Parathyroid adenoma (tissue), 2 donors: ENCODE measurements at regions not wholly inside any gene's neighbourhood (a gene's known extent, or its start where the extent isn't known, plus 50 kb on each side); places are given as distances from the start of the nearest gene placed in this dataset.

Experiments
- H2AFZ ChIP-seq: fragments of 300-600 bp; sonication (generic); one replicate; pipeline ENCODE4 v1.7.0; 2017; ENCODE audit warnings: antibody characterized with exemption, mild to moderate bottlenecking
- H3K27ac ChIP-seq: fragments of 300-600 bp; sonication (generic); one replicate; pipeline ENCODE4 v1.7.0; 2017
- H3K27me3 ChIP-seq: fragments of 300-600 bp; sonication (generic); one replicate; pipeline ENCODE4 v1.7.0; 2017; ENCODE audit warnings: low read length; ENCODE audit not compliant: control insufficient read depth, insufficient read depth
- H3K36me3 ChIP-seq: fragments of 300-600 bp; sonication (generic); one replicate; pipeline ENCODE4 v1.7.0; 2017; ENCODE audit warnings: low read length; ENCODE audit not compliant: control insufficient read depth, insufficient read depth
- H3K4me1 ChIP-seq: fragments of 300-600 bp; sonication (generic); one replicate; pipeline ENCODE4 v1.7.0; 2017; ENCODE audit warnings: control low read depth
- H3K4me2 ChIP-seq: fragments of 300-600 bp; sonication (generic); one replicate; pipeline ENCODE4 v1.7.0; 2017; ENCODE audit warnings: low read length
- H3K4me3 ChIP-seq: fragments of 300-600 bp; sonication (generic); one replicate; pipeline ENCODE4 v1.7.0; 2017; ENCODE audit warnings: low read depth, low read length
- H3K79me2 ChIP-seq: fragments of 300-600 bp; sonication (generic); one replicate; pipeline ENCODE4 v1.7.0; 2017; ENCODE audit warnings: control low read depth
- H3K9ac ChIP-seq: fragments of 300-600 bp; sonication (generic); one replicate; pipeline ENCODE4 v1.7.0; 2017; ENCODE audit warnings: mild to moderate bottlenecking
- H3K9me3 ChIP-seq: fragments of 300-600 bp; sonication (generic); one replicate; pipeline ENCODE4 v1.7.0; 2017; ENCODE audit warnings: low read length; ENCODE audit not compliant: control insufficient read depth
- TF ChIP-seq, protein P1 (sequence below): fragments of 300-600 bp; sonication (generic); IDR thresholded peaks from one replicate; pipeline ENCODE4 v1.7.0; 2017; ENCODE audit warnings: antibody characterized with exemption, mild to moderate bottlenecking
- donor health status: primary hyperparathyroidism.

DNA sequence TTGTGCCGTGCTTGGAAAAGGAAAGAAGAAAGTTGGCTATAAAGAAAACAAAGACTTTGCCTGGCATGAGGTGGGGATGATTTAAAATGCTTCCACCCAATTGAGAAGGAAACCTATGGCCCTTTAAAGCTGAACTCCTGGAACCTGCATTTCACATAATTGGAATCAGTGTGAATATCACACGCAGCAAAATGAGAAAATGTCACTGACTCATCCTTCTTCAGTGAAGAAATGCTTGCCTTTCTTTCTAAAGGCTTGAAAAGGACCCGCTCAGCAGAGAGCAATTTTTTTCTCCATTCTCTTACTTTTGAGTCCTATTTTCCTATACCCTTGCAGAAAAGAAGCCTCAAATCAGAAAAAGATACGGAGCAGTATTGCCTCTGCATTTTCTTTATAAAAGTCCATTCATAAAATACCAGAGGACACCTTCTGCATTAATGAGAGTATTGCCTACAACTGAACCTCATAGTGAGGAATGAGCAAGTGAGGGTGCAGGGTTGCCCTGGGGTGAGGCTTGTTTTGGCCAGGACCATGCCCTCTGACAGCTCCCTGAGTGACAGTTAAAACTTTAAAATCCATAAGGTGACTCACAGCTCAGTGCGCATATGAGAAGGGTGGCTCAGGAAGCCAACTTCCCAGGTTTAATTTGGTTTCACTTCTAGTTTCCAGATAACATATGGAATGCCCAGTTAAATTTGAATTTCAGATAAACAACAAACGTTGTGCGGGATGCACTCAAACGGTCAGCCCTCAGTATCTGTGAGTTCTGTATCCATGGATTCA is 191.9 kb upstream of the GYPC start:
- no peak overlapping the region for H3K4me3 ChIP-seq
- H3K9ac ChIP-seq: no peak overlapping the region
- H3K27me3 ChIP-seq: no peaks in the 10 kb centered on the region
- no peaks in the 10 kb centered on the region for H3K79me2 ChIP-seq
- no peaks in the 10 kb centered on the region for H3K4me1 ChIP-seq
- no peaks in the 10 kb centered on the region for H3K9me3 ChIP-seq
- no peaks in the 10 kb centered on the region for H3K36me3 ChIP-seq
- H2AFZ ChIP-seq: no peak overlapping the region
- no peak overlapping the region for H3K27ac ChIP-seq
- H3K4me2 ChIP-seq: no peak overlapping the region
- TF ChIP-seq, protein P1, sequence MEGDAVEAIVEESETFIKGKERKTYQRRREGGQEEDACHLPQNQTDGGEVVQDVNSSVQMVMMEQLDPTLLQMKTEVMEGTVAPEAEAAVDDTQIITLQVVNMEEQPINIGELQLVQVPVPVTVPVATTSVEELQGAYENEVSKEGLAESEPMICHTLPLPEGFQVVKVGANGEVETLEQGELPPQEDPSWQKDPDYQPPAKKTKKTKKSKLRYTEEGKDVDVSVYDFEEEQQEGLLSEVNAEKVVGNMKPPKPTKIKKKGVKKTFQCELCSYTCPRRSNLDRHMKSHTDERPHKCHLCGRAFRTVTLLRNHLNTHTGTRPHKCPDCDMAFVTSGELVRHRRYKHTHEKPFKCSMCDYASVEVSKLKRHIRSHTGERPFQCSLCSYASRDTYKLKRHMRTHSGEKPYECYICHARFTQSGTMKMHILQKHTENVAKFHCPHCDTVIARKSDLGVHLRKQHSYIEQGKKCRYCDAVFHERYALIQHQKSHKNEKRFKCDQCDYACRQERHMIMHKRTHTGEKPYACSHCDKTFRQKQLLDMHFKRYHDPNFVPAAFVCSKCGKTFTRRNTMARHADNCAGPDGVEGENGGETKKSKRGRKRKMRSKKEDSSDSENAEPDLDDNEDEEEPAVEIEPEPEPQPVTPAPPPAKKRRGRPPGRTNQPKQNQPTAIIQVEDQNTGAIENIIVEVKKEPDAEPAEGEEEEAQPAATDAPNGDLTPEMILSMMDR: no peak

DNA sequence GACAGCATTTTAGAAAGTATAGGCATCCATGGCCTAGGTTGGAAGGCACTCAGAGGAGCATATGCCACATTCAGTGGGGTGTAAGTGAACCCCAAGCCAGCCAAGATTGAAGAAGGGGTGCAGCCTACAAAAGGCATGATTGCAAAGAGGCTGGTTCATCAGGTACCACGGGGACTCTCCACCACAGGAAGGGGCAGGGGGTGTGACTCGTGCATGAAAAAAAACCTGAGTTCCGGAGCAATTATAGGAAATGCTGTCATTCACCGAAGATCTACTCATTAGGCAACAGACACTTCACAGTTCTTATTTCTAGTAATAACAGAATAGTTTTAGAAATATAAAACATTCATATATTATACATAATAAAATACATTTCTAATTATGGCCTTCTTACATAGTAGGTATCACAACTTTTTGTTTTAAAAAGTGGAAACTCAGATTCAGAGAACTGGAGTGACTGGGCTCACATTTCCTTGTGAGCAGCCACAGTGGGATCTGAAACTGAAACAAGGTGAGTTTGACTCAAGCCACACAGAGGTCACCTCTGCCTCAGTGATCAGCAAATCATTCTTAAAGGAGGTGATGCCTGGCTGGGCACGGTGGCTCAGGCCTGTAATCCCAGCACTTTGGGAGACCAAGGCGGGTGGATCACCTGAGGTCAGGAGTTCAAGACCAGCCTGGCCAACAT is 188.4 kb upstream of the GYPC start:
- Histone ChIP-seq H3K9ac (no peak overlapping the region), H2AFZ (no peak overlapping the region)
- TF ChIP-seq, protein P1: no peak

GRCh38 chr2:126475031-126475430 is 180.9 kb upstream of the GYPC start:
- no peaks in the 10 kb centered on the region for H3K36me3 ChIP-seq
- H3K4me3 ChIP-seq: no peak overlapping the region
- no peak overlapping the region for H3K9ac ChIP-seq
- no peaks in the 10 kb centered on the region for H3K4me1 ChIP-seq
- H3K79me2 ChIP-seq: no peaks in the 10 kb centered on the region
- no peak overlapping the region for H3K4me2 ChIP-seq
- no peaks in the 10 kb centered on the region for H3K9me3 ChIP-seq
- TF ChIP-seq, protein P1: no peak
- H2AFZ ChIP-seq: no peak overlapping the region
- H3K27me3 ChIP-seq: no peaks in the 10 kb centered on the region
- H3K27ac ChIP-seq: no peak overlapping the region

More for the DNA sequence above, 188.4 kb upstream of the GYPC start:
- Histone ChIP-seq H3K27me3 (no peaks in the 10 kb centered on the region), H3K36me3 (no peaks in the 10 kb centered on the region), H3K4me2 (no peak overlapping the region), H3K9me3 (no peaks in the 10 kb centered on the region), H3K4me3 (no peak overlapping the region), H3K79me2 (no peaks in the 10 kb centered on the region), H3K4me1 (no peaks in the 10 kb centered on the region), H3K27ac (no peak overlapping the region)

DNA sequence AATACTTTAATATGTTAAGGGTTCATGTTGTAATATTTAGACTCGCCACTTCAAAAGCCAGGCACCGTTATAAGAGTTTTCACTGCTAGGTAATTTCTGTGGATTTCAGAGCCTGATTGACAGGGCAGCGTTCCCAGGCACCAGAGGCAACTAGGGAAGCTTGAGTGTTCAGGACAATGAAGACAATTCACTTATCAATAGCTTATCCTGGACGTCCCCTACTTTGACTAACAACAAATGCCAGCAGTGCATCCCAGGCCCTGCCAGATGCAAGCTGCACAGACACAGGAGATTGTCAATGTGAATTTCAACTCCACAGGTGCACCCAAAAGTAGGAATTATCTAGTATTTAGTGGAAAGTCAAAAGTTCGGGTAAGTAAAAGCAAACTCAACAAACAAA is 179.3 kb upstream of the GYPC start:
- no peak overlapping the region for H3K27ac ChIP-seq
- TF ChIP-seq, protein P1: no peak
- no peaks in the 10 kb centered on the region for H3K9me3 ChIP-seq
- no peaks in the 10 kb centered on the region for H3K4me1 ChIP-seq
- H3K9ac ChIP-seq: no peak overlapping the region
- H3K27me3 ChIP-seq: no peaks in the 10 kb centered on the region
- H3K4me3 ChIP-seq: no peak overlapping the region
- no peaks in the 10 kb centered on the region for H3K79me2 ChIP-seq
- H2AFZ ChIP-seq: no peak overlapping the region
- H3K4me2 ChIP-seq: no peak overlapping the region
- H3K36me3 ChIP-seq: no peaks in the 10 kb centered on the region
